Stomach smooth muscle (tissue), 2 donors: ENCODE measurements at regions not wholly inside any gene's neighbourhood (a gene's known extent, or its start where the extent isn't known, plus 50 kb on each side); places are given as distances from the start of the nearest gene placed in this dataset.
"Not testable (repeated sequence)": the region's sequence is repeated elsewhere in the genome, so short reads cannot be mapped to it uniquely, and the experiment has no call there.

Experiments
- H3K27ac ChIP-seq: one replicate; pipeline ENCODE4 v1.7.0; 2013; ENCODE audit warnings: mild to moderate bottlenecking, low read length, inconsistent platforms
- H3K27me3 ChIP-seq, 2 donors: one replicate each; pipeline ENCODE4 v1.7.0; 2013; ENCODE audit warnings: low read length in 2 of 2; ENCODE audit not compliant: insufficient read depth in 2 of 2, control insufficient read depth in 1 of 2
- H3K36me3 ChIP-seq, 2 donors: one replicate each; pipeline ENCODE4 v1.7.0; 2013; ENCODE audit warnings: low read length in 2 of 2; ENCODE audit not compliant: control insufficient read depth in 2 of 2, insufficient read depth in 2 of 2
- H3K4me1 ChIP-seq: one replicate; pipeline ENCODE4 v1.7.0; 2013; ENCODE audit warnings: low read length; ENCODE audit not compliant: control insufficient read depth, insufficient read depth
- H3K4me3 ChIP-seq, 2 donors: one replicate each; pipeline ENCODE4 v1.7.0; 2013; ENCODE audit warnings: low read length in 2 of 2
- H3K9ac ChIP-seq, 2 donors: one replicate each; pipeline ENCODE4 v1.7.0; 2013; ENCODE audit warnings: low read length in 2 of 2, mild to moderate bottlenecking in 1 of 2
- H3K9me3 ChIP-seq, 2 donors: one replicate each; pipeline ENCODE4 v1.7.0; 2013; ENCODE audit warnings: low read length in 2 of 2; ENCODE audit not compliant: control insufficient read depth in 2 of 2
- donor health status: healthy.
- donor health status: Pancreatic carcinoma.

- H3K9me3 ChIP-seq, H3K4me3 ChIP-seq, H3K9ac ChIP-seq, H3K27me3 ChIP-seq, H3K36me3 ChIP-seq, H3K4me1 ChIP-seq, H3K27ac ChIP-seq: not testable (repeated sequence)
Observed at GRCh38 chr6:21282360-21282759, 311.2 kb upstream of the SOX4 start.

GRCh38 chr6:21284166-21284565 lies 309.4 kb upstream of the SOX4 start:
- peaks cover 0 to 3% of the 10 kb centered on the region in 2 donors for H3K9me3 ChIP-seq
- no peak overlapping the region for H3K9ac ChIP-seq
- no peak overlapping the region for H3K27ac ChIP-seq
- H3K27me3 ChIP-seq, result no peaks in the 10 kb centered on the region
- H3K4me3 ChIP-seq, result no peak overlapping the region
- no peaks in the 10 kb centered on the region for H3K36me3 ChIP-seq
- no peaks in the 10 kb centered on the region for H3K4me1 ChIP-seq

- H3K9ac ChIP-seq, result no peak overlapping the region
- no peaks in the 10 kb centered on the region for H3K27me3 ChIP-seq
- H3K9me3 ChIP-seq, result peaks cover 0 to 3% of the 10 kb centered on the region in 2 donors
- no peaks in the 10 kb centered on the region for H3K4me1 ChIP-seq
- H3K36me3 ChIP-seq, result no peaks in the 10 kb centered on the region
- H3K4me3 ChIP-seq, result no peak overlapping the region
- no peak overlapping the region for H3K27ac ChIP-seq
Observed at GRCh38 chr6:21284706-21285105, 308.8 kb upstream of the SOX4 start.

- no peaks in the 10 kb centered on the region for H3K9me3 ChIP-seq
- no peaks in the 10 kb centered on the region for H3K27me3 ChIP-seq
- no peak overlapping the region for H3K4me3 ChIP-seq
- no peak overlapping the region for H3K9ac ChIP-seq
- no peak overlapping the region for H3K27ac ChIP-seq
- no peaks in the 10 kb centered on the region for H3K36me3 ChIP-seq
- H3K4me1 ChIP-seq, result no peaks in the 10 kb centered on the region
Observed at GRCh38 chr6:21294144-21294543, 299.4 kb upstream of the SOX4 start.

- H3K4me1 ChIP-seq, result no peaks in the 10 kb centered on the region
- no peak overlapping the region for H3K27ac ChIP-seq
- H3K9me3 ChIP-seq, result no peaks in the 10 kb centered on the region
- no peak overlapping the region for H3K9ac ChIP-seq
- no peaks in the 10 kb centered on the region for H3K27me3 ChIP-seq
- no peaks in the 10 kb centered on the region for H3K36me3 ChIP-seq
- no peak overlapping the region for H3K4me3 ChIP-seq
Observed at GRCh38 chr6:21295506-21296240, 297.9 kb upstream of the SOX4 start.

- Histone ChIP-seq H3K9ac (no peak overlapping the region), H3K9me3 (no peaks in the 10 kb centered on the region), H3K27me3 (no peaks in the 10 kb centered on the region), H3K27ac (no peak overlapping the region), H3K4me3 (no peak overlapping the region), H3K4me1 (no peaks in the 10 kb centered on the region), H3K36me3 (no peaks in the 10 kb centered on the region)
Observed at GRCh38 chr6:21297665-21298064, 295.9 kb upstream of the SOX4 start.

GRCh38 chr6:21299216-21299615 lies 294.3 kb upstream of the SOX4 start:
- H3K27ac ChIP-seq, result no peak overlapping the region
- H3K36me3 ChIP-seq, result no peaks in the 10 kb centered on the region
- H3K4me3 ChIP-seq, result no peak overlapping the region
- no peaks in the 10 kb centered on the region for H3K27me3 ChIP-seq
- H3K9me3 ChIP-seq, result no peaks in the 10 kb centered on the region
- H3K9ac ChIP-seq, result no peak overlapping the region
- H3K4me1 ChIP-seq, result no peaks in the 10 kb centered on the region

GRCh38 chr6:21300439-21300838 lies 293.1 kb upstream of the SOX4 start:
- H3K9ac ChIP-seq, result no peak overlapping the region
- no peaks in the 10 kb centered on the region for H3K9me3 ChIP-seq
- no peak overlapping the region for H3K27ac ChIP-seq
- H3K4me3 ChIP-seq, result no peak overlapping the region
- H3K27me3 ChIP-seq, result no peaks in the 10 kb centered on the region
- H3K4me1 ChIP-seq, result no peaks in the 10 kb centered on the region
- no peaks in the 10 kb centered on the region for H3K36me3 ChIP-seq

GRCh38 chr6:21305893-21306332 lies 287.6 kb upstream of the SOX4 start:
- Histone ChIP-seq H3K36me3 (no peaks in the 10 kb centered on the region), H3K4me1 (peaks cover 5% of the 10 kb centered on the region), H3K27me3 (no peaks in the 10 kb centered on the region), H3K27ac (no peak overlapping the region), H3K4me3 (no peak overlapping the region), H3K9me3 (no peaks in the 10 kb centered on the region), H3K9ac (no peak overlapping the region)

- no peak overlapping the region for H3K4me3 ChIP-seq
- H3K27me3 ChIP-seq, result no peaks in the 10 kb centered on the region
- peaks cover 5% of the 10 kb centered on the region for H3K4me1 ChIP-seq
- H3K9me3 ChIP-seq, result no peaks in the 10 kb centered on the region
- H3K36me3 ChIP-seq, result no peaks in the 10 kb centered on the region
- H3K27ac ChIP-seq, result no peak overlapping the region
- H3K9ac ChIP-seq, result no peak overlapping the region
Observed at GRCh38 chr6:21306546-21306945, 287.0 kb upstream of the SOX4 start.

- no peak overlapping the region for H3K9ac ChIP-seq
- peak overlapping the region; percentile 47 to 57 for H3K4me3 ChIP-seq
Observed at GRCh38 chr6:21309807-21310221, 283.7 kb upstream of the SOX4 start.

More at GRCh38 chr6:21309807-21310221, 283.7 kb upstream of the SOX4 start:
- Histone ChIP-seq H3K9me3 (no peaks in the 10 kb centered on the region), H3K36me3 (no peaks in the 10 kb centered on the region), H3K4me1 (peaks cover 5% of the 10 kb centered on the region), H3K27ac (no peak overlapping the region), H3K27me3 (no peaks in the 10 kb centered on the region)
